H1 (cell line): ENCODE measurements at regions not wholly inside any gene's neighbourhood (a gene's known extent, or its start where the extent isn't known, plus 50 kb on each side); places are given as distances from the start of the nearest gene placed in this dataset.

Experiments used
- CTCF ChIA-PET: fragments of 300-600 bp; sonication (Branson Sonifier 250); formaldehyde crosslinking; loops from one replicate; lab custom pipeline; 2021; ENCODE audit not compliant: partially characterized antibody; lab: Charles Lee
- POLR2A ChIA-PET: fragments of 300-600 bp; sonication (Branson Sonifier 250); formaldehyde crosslinking; loops from one replicate; lab custom pipeline; 2021; ENCODE audit warnings: inconsistent platforms; ENCODE audit not compliant: partially characterized antibody; lab: Charles Lee
- DNase-seq, 2 experiments: peaks; one replicate each; pipeline versions ENCODE4 v3.0.0 to v3.0.0-alpha.2; 2010 to 2022; ENCODE audit warnings: low spot score in 2 of 2, low read depth in 1 of 2, mixed read lengths in 1 of 2
- FAIRE-seq: peaks from 2 replicates; lab custom pipeline; 2011; peaks lifted over from hg19 to GRCh38; lab: Jason Lieb, UNC
- H2AFZ ChIP-seq: 2 replicates; pipeline ENCODE4 v1.8.1; 2012; ENCODE audit warnings: low read length, inconsistent platforms
- H2AK5ac ChIP-seq: 2 replicates; pipeline ENCODE4 v1.6.1; 2013; ENCODE audit warnings: low read depth, low read length
- H2BK120ac ChIP-seq: replicated peaks from 2 replicates; pipeline ENCODE3; 2013; ENCODE audit warnings: low read depth, low read length, inconsistent platforms
- H2BK12ac ChIP-seq: 2 replicates; pipeline ENCODE4 v1.6.1; 2013; ENCODE audit warnings: low read depth, low read length
- H2BK15ac ChIP-seq: 2 replicates; pipeline ENCODE4 v1.6.1; 2013; ENCODE audit warnings: low read length
- H2BK20ac ChIP-seq: 2 replicates; pipeline ENCODE4 v1.6.1; 2013; ENCODE audit warnings: low read length
- H2BK5ac ChIP-seq: 2 replicates; pipeline ENCODE4 v1.6.1; 2013; ENCODE audit warnings: low read depth, low read length
- H3K14ac ChIP-seq: 2 replicates; pipeline ENCODE4 v1.6.1; 2013; ENCODE audit warnings: inconsistent platforms; ENCODE audit not compliant: insufficient read length
- H3K18ac ChIP-seq: 2 replicates; pipeline ENCODE4 v1.6.1; 2013; ENCODE audit warnings: low read length; ENCODE audit errors: extremely low read depth
- H3K23ac ChIP-seq: 2 replicates; pipeline ENCODE4 v1.6.1; 2013; ENCODE audit warnings: inconsistent platforms; ENCODE audit not compliant: insufficient read length
- H3K23me2 ChIP-seq: 2 replicates; pipeline ENCODE4 v1.6.1; 2013; ENCODE audit warnings: low read depth, low read length
- H3K27ac ChIP-seq: 2 replicates; pipeline ENCODE4 v1.6.1; 2011; ENCODE audit warnings: low read depth, low read length, inconsistent platforms
- H3K27me3 ChIP-seq, 4 experiments: replicated peaks in 1 of 4; 1 replicate in 1 of 4; 2 replicates in 3 of 4; pipeline versions ENCODE4 v1.6.1 to v1.8.1; 2011 to 2013; ENCODE audit warnings: low read length in 3 of 4, mild to moderate bottlenecking in 3 of 4, inconsistent platforms in 2 of 4, mixed read lengths in 2 of 4, moderate library complexity in 1 of 4; ENCODE audit not compliant: control insufficient read depth in 3 of 4, insufficient read depth in 3 of 4; ENCODE audit errors: extremely low read depth in 1 of 4
- H3K36me3 ChIP-seq, 4 experiments: 2 replicates each; pipeline versions ENCODE4 v1.6.1 to v1.8.1; 2011 to 2013; ENCODE audit warnings: mild to moderate bottlenecking in 4 of 4, low read length in 3 of 4, moderate library complexity in 2 of 4, control low read depth in 1 of 4, inconsistent platforms in 1 of 4; ENCODE audit not compliant: insufficient read depth in 4 of 4, control insufficient read depth in 2 of 4
- H3K4ac ChIP-seq: replicated peaks from 2 replicates; pipeline ENCODE3; 2013; ENCODE audit warnings: low read length, low read depth, mixed read lengths, inconsistent platforms; ENCODE audit not compliant: insufficient read length
- H3K4me1 ChIP-seq, 4 experiments: replicated peaks in 1 of 4; 1 replicate in 1 of 4; 2 replicates in 3 of 4; pipeline versions ENCODE4 v1.6.1 to v1.8.1; 2011 to 2013; ENCODE audit warnings: low read length in 3 of 4, inconsistent platforms in 2 of 4, mixed read lengths in 1 of 4; ENCODE audit not compliant: insufficient read depth in 4 of 4, control insufficient read depth in 3 of 4
- H3K4me2 ChIP-seq, 2 experiments: 2 replicates each; pipeline versions ENCODE4 v1.6.1 to v1.8.1; 2011 to 2013; ENCODE audit warnings: low read depth in 2 of 2, low read length in 2 of 2, control low read depth in 1 of 2, inconsistent platforms in 1 of 2, mild to moderate bottlenecking in 1 of 2; ENCODE audit not compliant: insufficient read depth in 1 of 2
- H3K4me3 ChIP-seq, 4 experiments: fragments of 200-600, 300-600 bp in 1 of 4; sonication (generic), shearing (Covaris generic), sonication (Bioruptor Twin) in 1 of 4; 2 replicates each; pipeline versions ENCODE4 v1.5.1 to v1.8.1; 2011 to 2016; ENCODE audit warnings: low read length in 4 of 4, low read depth in 3 of 4, control low read depth in 2 of 4, inconsistent platforms in 2 of 4, mild to moderate bottlenecking in 2 of 4, mixed read lengths in 1 of 4, moderate library complexity in 1 of 4; ENCODE audit not compliant: insufficient read depth in 2 of 4; ENCODE audit errors: extremely low read depth in 1 of 4
- H3K56ac ChIP-seq: replicated peaks from 2 replicates; pipeline ENCODE3; 2013; ENCODE audit warnings: low read depth, mild to moderate bottlenecking, mixed read lengths, low read length, inconsistent platforms; ENCODE audit not compliant: insufficient read length
- H3K79me1 ChIP-seq: 2 replicates; pipeline ENCODE4 v1.6.1; 2013; ENCODE audit warnings: low read depth, low read length, control low read depth
- H3K79me2 ChIP-seq, 2 experiments: 2 replicates each; pipeline versions ENCODE4 v1.6.1 to v1.8.1; 2012 to 2013; ENCODE audit warnings: low read length in 2 of 2, mild to moderate bottlenecking in 2 of 2, inconsistent platforms in 1 of 2; ENCODE audit not compliant: insufficient read depth in 2 of 2, control insufficient read depth in 1 of 2
- H3K9ac ChIP-seq, 4 experiments: replicated peaks in 1 of 4; 1 replicate in 1 of 4; 2 replicates in 3 of 4; pipeline versions ENCODE4 v1.6.1 to v1.8.1; 2011 to 2013; ENCODE audit warnings: low read depth in 3 of 4, low read length in 3 of 4, control low read depth in 2 of 4, mild to moderate bottlenecking in 2 of 4, moderate library complexity in 2 of 4, inconsistent platforms in 1 of 4; ENCODE audit errors: extremely low read depth in 1 of 4
- H3K9me3 ChIP-seq, 2 experiments: 2 replicates each; pipeline versions ENCODE4 v1.6.1 to v1.8.1; 2012 to 2013; ENCODE audit warnings: mild to moderate bottlenecking in 2 of 2, moderate library complexity in 2 of 2, control low read depth in 1 of 2, inconsistent platforms in 1 of 2, low read depth in 1 of 2, low read length in 1 of 2, mixed read lengths in 1 of 2; ENCODE audit not compliant: insufficient read depth in 2 of 2
- H4K20me1 ChIP-seq, 2 experiments: replicated peaks in 1 of 2; 2 replicates each; pipeline versions ENCODE3 to v1.8.1; 2011 to 2013; ENCODE audit warnings: inconsistent platforms in 2 of 2, low read length in 2 of 2, mild to moderate bottlenecking in 1 of 2; ENCODE audit not compliant: insufficient read depth in 2 of 2, control insufficient read depth in 1 of 2
- H4K5ac ChIP-seq: 2 replicates; pipeline ENCODE4 v1.6.1; 2013; ENCODE audit warnings: low read length, low read depth, mixed read lengths, inconsistent platforms; ENCODE audit not compliant: insufficient read length
- H4K8ac ChIP-seq: 2 replicates; pipeline ENCODE4 v1.8.0; 2013; ENCODE audit warnings: mild to moderate bottlenecking, moderate library complexity, low read length, inconsistent platforms; ENCODE audit not compliant: insufficient read depth; ENCODE audit errors: extremely low read depth
- H4K91ac ChIP-seq: replicated peaks from 2 replicates; pipeline ENCODE3; 2013; ENCODE audit warnings: low read length, mixed read lengths, inconsistent platforms; ENCODE audit not compliant: insufficient read length
- KDM5A ChIP-seq: fragments of 200-600 bp; IDR thresholded peaks from 2 replicates; pipeline ENCODE4 v1.7.1; 2012; ENCODE audit warnings: mild to moderate bottlenecking, low read length, inconsistent platforms, mixed read lengths
- NANOG ChIP-seq: IDR thresholded peaks from 2 replicates; pipeline ENCODE4 v1.6.1; 2011; ENCODE audit warnings: low read length, low read depth, mild to moderate bottlenecking, inconsistent platforms; ENCODE audit not compliant: insufficient read depth, poor library complexity, severe bottlenecking
- WGBS, 2 experiments: shearing (Covaris generic) in 1 of 2; methylation state at CpG; one replicate each; pipeline versions ENCODE4 v1.1.6 to v1.1.7; 2013 to 2015; ENCODE audit warnings: low lambda C conversion rate in 2 of 2, mixed read lengths in 2 of 2, inconsistent platforms in 1 of 2, low coverage in 1 of 2, missing lambda C conversion rate in 1 of 2; ENCODE audit not compliant: insufficient replicate concordance in 2 of 2, insufficient coverage in 1 of 2, insufficient read length in 1 of 2; ENCODE audit errors: extremely low coverage in 1 of 2, missing lambda C conversion rate in 1 of 2; 5-methylcytosine and 5-hydroxymethylcytosine counted together

DNA sequence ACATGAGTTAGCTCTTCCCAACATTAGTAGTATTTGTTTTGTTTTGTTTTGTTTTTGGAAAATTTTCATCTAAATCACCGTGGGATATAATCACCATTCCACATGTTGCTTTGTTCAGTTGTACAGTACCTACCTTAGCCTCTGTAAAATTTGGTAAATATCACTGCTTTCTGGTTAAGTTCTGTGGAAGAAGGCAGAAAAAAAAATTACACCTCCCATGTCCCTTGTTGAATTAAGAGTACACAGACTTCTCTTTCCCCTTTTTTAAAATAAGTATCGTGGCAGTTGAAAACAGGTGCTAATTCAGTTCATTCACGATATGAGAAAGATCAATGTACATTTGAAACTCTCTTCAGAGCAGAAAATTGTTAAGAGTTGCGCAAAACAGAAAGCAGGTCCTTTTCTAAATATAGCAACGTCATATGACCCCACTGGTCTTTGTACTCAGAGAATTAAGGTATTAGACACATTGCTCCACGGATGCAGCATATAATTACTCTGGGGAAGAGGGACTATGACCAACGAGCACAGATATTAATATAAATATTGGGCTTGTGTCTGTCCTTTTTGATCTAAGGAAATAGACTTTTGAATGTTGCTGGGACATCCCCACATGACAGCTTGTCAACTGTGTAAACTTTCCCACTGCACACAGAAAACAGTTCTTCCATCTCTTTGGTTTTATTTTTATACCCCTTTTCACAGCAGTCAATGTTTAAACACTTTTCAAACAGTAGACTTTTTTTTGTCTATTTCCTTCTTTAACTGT, 58.6 kb upstream of the ZNF217 start:
- DNase-seq: no peak
- POLR2A ChIA-PET: no interaction called here
- CTCF ChIA-PET: interaction anchor here (1.3 to 2.2 kb wide), 2 partner anchors 9 to 13 kb away, joined by 3 to 5 read pairs; no protein-coding TSS in a partner anchor
- no peak for TF ChIP-seq KDM5A
- TF ChIP-seq NANOG: no peak

More for the DNA sequence above, 58.6 kb upstream of the ZNF217 start:
- H3K23me2 ChIP-seq: no peaks in the 10 kb centered on the region
- H3K4ac ChIP-seq: no peak overlapping the region
- no peaks in the 10 kb centered on the region for H3K9me3 ChIP-seq
- H3K4me3 ChIP-seq: no peak overlapping the region
- FAIRE-seq: no peak
- H3K4me1 ChIP-seq: peaks cover 0 to 2% (median 0%) of the 10 kb centered on the region in 4 experiments; a peak in 1 of 7 replicates
- H2BK12ac ChIP-seq: no peak overlapping the region
- H3K27ac ChIP-seq: no peak overlapping the region
- no peak overlapping the region for H3K23ac ChIP-seq
- no peaks in the 10 kb centered on the region for H3K79me1 ChIP-seq
- no peaks in the 10 kb centered on the region for H3K36me3 ChIP-seq
- H4K8ac ChIP-seq: no peak overlapping the region
- no peak overlapping the region for H3K9ac ChIP-seq
- no peak overlapping the region for H4K91ac ChIP-seq
- no peak overlapping the region for H2AFZ ChIP-seq
- no peaks in the 10 kb centered on the region for H4K20me1 ChIP-seq
- no peak overlapping the region for H3K14ac ChIP-seq
- no peak overlapping the region for H3K4me2 ChIP-seq
- no peak overlapping the region for H4K5ac ChIP-seq
- no peak overlapping the region for H3K18ac ChIP-seq
- no peak overlapping the region for H3K56ac ChIP-seq
- no peak overlapping the region for H2BK15ac ChIP-seq
- H2AK5ac ChIP-seq: no peak overlapping the region
- no peak overlapping the region for H2BK5ac ChIP-seq
- H2BK120ac ChIP-seq: no peak overlapping the region
- no peaks in the 10 kb centered on the region for H3K79me2 ChIP-seq
- H2BK20ac ChIP-seq: no peak overlapping the region
- no peaks in the 10 kb centered on the region for H3K27me3 ChIP-seq
- 90% methylated on average over 7 of the region's 7 CpGs; no CpG with 5 or more reads in 1 of the 2 experiments for WGBS, 2 experiments
